Liver (tissue), 8 donors: ENCODE measurements at regions not wholly inside any gene's neighbourhood (a gene's known extent, or its start where the extent isn't known, plus 50 kb on each side); places are given as distances from the start of the nearest gene placed in this dataset.

Source experiments
- DNase-seq: peaks from one replicate; pipeline ENCODE4 v3.0.0-alpha.2; 2017; ENCODE audit warnings: low spot score
- H3K27ac ChIP-seq, 2 donors: one replicate each; pipeline ENCODE4 v1.7.0; 2013; ENCODE audit warnings: inconsistent platforms in 2 of 2, low read length in 2 of 2, control low read depth in 1 of 2, low read depth in 1 of 2, mild to moderate bottlenecking in 1 of 2
- H3K27me3 ChIP-seq, 4 donors: one replicate each; pipeline versions ENCODE4 v1.6.1 to v1.7.0; 2013; ENCODE audit warnings: low read length in 3 of 4, inconsistent platforms in 1 of 4, mild to moderate bottlenecking in 1 of 4, moderate library complexity in 1 of 4; ENCODE audit not compliant: control insufficient read depth in 4 of 4, insufficient read depth in 4 of 4
- H3K36me3 ChIP-seq, 4 donors: one replicate each; pipeline versions ENCODE4 v1.6.1 to v1.7.0; 2013; ENCODE audit warnings: low read length in 3 of 4, mild to moderate bottlenecking in 3 of 4, low read depth in 1 of 4, moderate library complexity in 1 of 4; ENCODE audit not compliant: control insufficient read depth in 4 of 4, insufficient read depth in 3 of 4
- H3K4me1 ChIP-seq, 4 donors: one replicate each; pipeline versions ENCODE4 v1.6.1 to v1.7.0; 2013; ENCODE audit warnings: low read length in 3 of 4, mild to moderate bottlenecking in 3 of 4, moderate library complexity in 1 of 4; ENCODE audit not compliant: control insufficient read depth in 4 of 4, insufficient read depth in 4 of 4
- H3K4me3 ChIP-seq, 3 donors: one replicate each; pipeline versions ENCODE4 v1.6.1 to v1.7.0; 2013; ENCODE audit warnings: low read length in 3 of 3, control low read depth in 1 of 3, low read depth in 1 of 3, mild to moderate bottlenecking in 1 of 3
- H3K9ac ChIP-seq, 2 donors: one replicate each; pipeline ENCODE4 v1.7.0; 2013; ENCODE audit warnings: low read length in 2 of 2, mild to moderate bottlenecking in 2 of 2, moderate library complexity in 2 of 2, control low read depth in 1 of 2, low read depth in 1 of 2
- H3K9me3 ChIP-seq, 4 donors: one replicate each; pipeline versions ENCODE4 v1.6.1 to v1.7.0; 2013; ENCODE audit warnings: low read length in 3 of 4; ENCODE audit not compliant: control insufficient read depth in 4 of 4
- FOXA1 ChIP-seq: IDR thresholded peaks from 2 replicates; pipeline ENCODE4 v1.6.1; 2016; ENCODE audit warnings: antibody characterized with exemption
- FOXA2 ChIP-seq: IDR thresholded peaks from 2 replicates; pipeline ENCODE4 v1.6.1; 2016; ENCODE audit warnings: antibody characterized with exemption
- GABPA ChIP-seq, 2 donors: IDR thresholded peaks in 1 of 2; conservative IDR thresholded peaks in 1 of 2; 2 replicates each; pipeline ENCODE4 v1.6.1; 2016; ENCODE audit warnings: antibody characterized with exemption in 2 of 2, mild to moderate bottlenecking in 1 of 2, moderate library complexity in 1 of 2
- JUND ChIP-seq, 2 donors: IDR thresholded peaks; 2 replicates each; pipeline ENCODE4 v1.6.1; 2016; ENCODE audit warnings: antibody characterized with exemption in 2 of 2
- NR2F2 ChIP-seq: IDR thresholded peaks from 2 replicates; pipeline ENCODE4 v1.6.1; 2016; ENCODE audit warnings: antibody characterized with exemption
- RAD21 ChIP-seq, 2 donors: IDR thresholded peaks; 2 replicates each; pipeline ENCODE4 v1.6.1; 2016; ENCODE audit warnings: antibody characterized with exemption in 2 of 2, mild to moderate bottlenecking in 2 of 2
- RXRA ChIP-seq, 2 donors: IDR thresholded peaks; 2 replicates each; pipeline ENCODE4 v1.6.1; 2017 to 2018; ENCODE audit warnings: antibody characterized with exemption in 2 of 2, mild to moderate bottlenecking in 1 of 2
- SP1 ChIP-seq: IDR thresholded peaks from 2 replicates; pipeline ENCODE4 v1.6.1; 2018; ENCODE audit warnings: antibody characterized with exemption, mild to moderate bottlenecking
- TAF1 ChIP-seq: conservative IDR thresholded peaks from 2 replicates; pipeline ENCODE4 v1.6.1; 2016; ENCODE audit warnings: antibody characterized with exemption, mild to moderate bottlenecking
- YY1 ChIP-seq: IDR thresholded peaks from 2 replicates; pipeline ENCODE4 v1.6.1; 2016; ENCODE audit warnings: antibody characterized with exemption, mild to moderate bottlenecking
- WGBS: extraction: QIAGEN DNeasy Blood & Tissue Kit; methylation state at CpG from one replicate; pipeline ENCODE4 v1.1.7; 2013; 5-methylcytosine and 5-hydroxymethylcytosine counted together
- TF ChIP-seq, protein P1 (sequence below): fragments of 150-350 bp; IDR thresholded peaks from 2 replicates; pipeline ENCODE4 v1.5.1; 2017; ENCODE audit warnings: improper control_type of control experiment, low read depth, low read length; ENCODE audit not compliant: missing input control
- TF ChIP-seq, protein P2 (sequence below): IDR thresholded peaks from 2 replicates; pipeline ENCODE4 v1.6.1; 2016; ENCODE audit warnings: antibody characterized with exemption
- TF ChIP-seq, protein P3 (sequence below): IDR thresholded peaks from 2 replicates; pipeline ENCODE4 v1.6.1; 2016; ENCODE audit warnings: antibody characterized with exemption
- donor health status: healthy.
- donor health status: healthy.
- donor health status: healthy.
- donor health status: healthy.
- donor health status: healthy.

DNA sequence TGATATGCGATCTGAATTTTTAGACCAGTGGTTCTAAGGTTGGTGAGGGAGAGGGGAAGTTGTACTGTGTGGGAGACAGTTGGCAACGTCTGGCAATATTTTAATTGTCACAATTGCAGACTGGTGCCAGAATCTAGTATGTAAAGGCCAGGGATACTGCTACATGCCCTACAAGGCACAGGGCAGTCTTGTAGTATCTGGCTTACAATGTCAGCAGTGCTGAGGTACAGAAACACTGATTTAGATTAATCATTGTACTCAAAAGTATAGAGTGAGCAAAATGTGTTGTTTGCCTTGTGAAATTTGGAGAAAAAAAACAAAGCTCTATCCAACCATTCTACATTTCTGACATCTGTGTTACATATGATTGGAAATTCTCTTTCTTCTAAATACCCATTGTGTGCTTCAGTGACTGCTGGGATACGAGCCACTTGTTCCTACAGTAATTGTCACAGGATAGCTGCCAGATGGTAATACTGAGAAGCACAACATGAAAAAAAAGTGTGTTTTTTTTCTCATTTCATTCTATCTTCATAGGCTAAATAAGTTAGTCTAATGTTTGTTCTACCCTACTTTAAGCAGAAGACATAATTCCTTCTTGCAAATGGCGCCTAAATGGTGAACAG lies 526.7 kb upstream of the AGA start:
- TF ChIP-seq RXRA (IDR thresholded peaks at IDR 0.05): no peak
- TF ChIP-seq, protein P1, sequence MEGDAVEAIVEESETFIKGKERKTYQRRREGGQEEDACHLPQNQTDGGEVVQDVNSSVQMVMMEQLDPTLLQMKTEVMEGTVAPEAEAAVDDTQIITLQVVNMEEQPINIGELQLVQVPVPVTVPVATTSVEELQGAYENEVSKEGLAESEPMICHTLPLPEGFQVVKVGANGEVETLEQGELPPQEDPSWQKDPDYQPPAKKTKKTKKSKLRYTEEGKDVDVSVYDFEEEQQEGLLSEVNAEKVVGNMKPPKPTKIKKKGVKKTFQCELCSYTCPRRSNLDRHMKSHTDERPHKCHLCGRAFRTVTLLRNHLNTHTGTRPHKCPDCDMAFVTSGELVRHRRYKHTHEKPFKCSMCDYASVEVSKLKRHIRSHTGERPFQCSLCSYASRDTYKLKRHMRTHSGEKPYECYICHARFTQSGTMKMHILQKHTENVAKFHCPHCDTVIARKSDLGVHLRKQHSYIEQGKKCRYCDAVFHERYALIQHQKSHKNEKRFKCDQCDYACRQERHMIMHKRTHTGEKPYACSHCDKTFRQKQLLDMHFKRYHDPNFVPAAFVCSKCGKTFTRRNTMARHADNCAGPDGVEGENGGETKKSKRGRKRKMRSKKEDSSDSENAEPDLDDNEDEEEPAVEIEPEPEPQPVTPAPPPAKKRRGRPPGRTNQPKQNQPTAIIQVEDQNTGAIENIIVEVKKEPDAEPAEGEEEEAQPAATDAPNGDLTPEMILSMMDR: no peak
- TF ChIP-seq YY1: no peak
- no peak for TF ChIP-seq SP1
- Histone ChIP-seq H3K9me3 (no peaks in the 10 kb centered on the region), H3K4me3 (no peak overlapping the region), H3K36me3 (no peaks in the 10 kb centered on the region), H3K9ac (no peak overlapping the region), H3K27me3 (no peaks in the 10 kb centered on the region), H3K27ac (no peak overlapping the region), H3K4me1 (no peaks in the 10 kb centered on the region)
- DNase-seq: no peak
- 69% methylated on average over 4 of the region's 4 CpGs for WGBS

DNA sequence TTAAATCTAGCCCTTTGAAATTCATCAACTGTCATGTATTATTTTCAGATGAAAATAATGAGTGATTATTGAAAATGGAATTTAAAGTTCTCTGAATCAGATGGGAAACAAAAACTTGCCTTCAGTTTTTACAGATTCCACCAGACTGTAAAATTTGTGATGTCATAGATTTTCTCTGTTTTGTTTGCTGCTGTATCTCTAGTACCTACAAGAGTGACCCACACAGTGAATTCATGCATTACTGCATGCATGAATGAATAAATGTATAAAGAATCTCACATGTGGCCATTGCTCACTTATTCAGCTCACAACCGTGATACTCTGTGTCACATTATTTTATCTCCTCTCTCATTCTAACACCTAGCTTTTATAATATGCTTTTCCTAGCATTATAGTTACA lies 532.2 kb upstream of the AGA start:
- no peak for DNase-seq
- H3K27ac ChIP-seq: no peak overlapping the region
- TF ChIP-seq YY1: no peak
- TF ChIP-seq TAF1: no peak
- H3K4me3 ChIP-seq: no peak overlapping the region
- no peaks in the 10 kb centered on the region for H3K27me3 ChIP-seq
- no peaks in the 10 kb centered on the region for H3K4me1 ChIP-seq
- H3K9ac ChIP-seq: no peak overlapping the region
- no peaks in the 10 kb centered on the region for H3K9me3 ChIP-seq
- no peaks in the 10 kb centered on the region for H3K36me3 ChIP-seq
- 84% methylated on average over 1 of the region's 1 CpG for WGBS

DNA sequence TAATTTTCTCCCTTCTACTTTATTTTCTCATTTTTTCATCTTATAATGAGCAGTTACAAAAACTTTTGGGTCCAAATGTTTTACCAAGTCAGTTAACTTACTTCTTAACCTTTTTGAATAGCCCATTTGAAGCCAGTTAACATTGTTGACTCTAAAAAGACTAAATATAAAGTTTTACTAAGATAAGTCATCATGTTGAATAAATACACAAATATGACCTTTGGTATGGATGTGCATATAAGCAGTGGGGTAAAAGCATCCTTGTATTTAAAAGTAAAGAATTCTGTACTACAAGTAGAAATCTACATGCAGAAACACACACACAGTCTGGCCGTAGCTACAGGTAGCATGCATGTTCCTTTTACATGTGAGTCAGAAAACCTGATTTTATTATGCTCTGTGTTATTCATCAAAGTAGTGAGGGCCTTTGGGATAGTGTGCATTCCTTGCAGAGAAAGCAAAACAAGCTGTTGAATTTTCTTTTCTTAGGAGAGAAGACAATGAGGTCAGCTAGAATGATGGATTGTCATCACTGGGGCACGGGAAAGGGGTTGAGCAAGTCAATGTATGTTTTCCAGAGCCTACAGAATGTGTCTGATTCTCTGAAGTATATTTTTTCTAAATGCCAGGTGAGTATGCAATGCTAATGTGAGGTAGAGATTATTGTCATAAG lies 533.2 kb upstream of the AGA start:
- H3K4me1 ChIP-seq: no peaks in the 10 kb centered on the region
- 48% methylated on average over 2 of the region's 2 CpGs for WGBS
- no peaks in the 10 kb centered on the region for H3K36me3 ChIP-seq
- H3K27me3 ChIP-seq: no peaks in the 10 kb centered on the region
- no peak overlapping the region for H3K9ac ChIP-seq
- H3K27ac ChIP-seq: no peak overlapping the region
- no peak overlapping the region for H3K4me3 ChIP-seq
- H3K9me3 ChIP-seq: no peaks in the 10 kb centered on the region
- DNase-seq: no peak
- TF ChIP-seq, protein P2, sequence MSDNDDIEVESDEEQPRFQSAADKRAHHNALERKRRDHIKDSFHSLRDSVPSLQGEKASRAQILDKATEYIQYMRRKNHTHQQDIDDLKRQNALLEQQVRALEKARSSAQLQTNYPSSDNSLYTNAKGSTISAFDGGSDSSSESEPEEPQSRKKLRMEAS: no peak
- TF ChIP-seq SP1 (no peak), RAD21 (IDR thresholded peaks at IDR 0.05) (no peak), GABPA (IDR thresholded peaks at IDR 0.05 in 1 of 2, conservative IDR thresholded peaks at IDR 0.05 in 1 of 2) (no peak), YY1 (no peak), JUND (IDR thresholded peaks at IDR 0.05) (no peak), FOXA1 (no peak), RXRA (IDR thresholded peaks at IDR 0.05) (no peak), FOXA2 (no peak), TAF1 (no peak), NR2F2 (no peak)
- TF ChIP-seq, protein P3, sequence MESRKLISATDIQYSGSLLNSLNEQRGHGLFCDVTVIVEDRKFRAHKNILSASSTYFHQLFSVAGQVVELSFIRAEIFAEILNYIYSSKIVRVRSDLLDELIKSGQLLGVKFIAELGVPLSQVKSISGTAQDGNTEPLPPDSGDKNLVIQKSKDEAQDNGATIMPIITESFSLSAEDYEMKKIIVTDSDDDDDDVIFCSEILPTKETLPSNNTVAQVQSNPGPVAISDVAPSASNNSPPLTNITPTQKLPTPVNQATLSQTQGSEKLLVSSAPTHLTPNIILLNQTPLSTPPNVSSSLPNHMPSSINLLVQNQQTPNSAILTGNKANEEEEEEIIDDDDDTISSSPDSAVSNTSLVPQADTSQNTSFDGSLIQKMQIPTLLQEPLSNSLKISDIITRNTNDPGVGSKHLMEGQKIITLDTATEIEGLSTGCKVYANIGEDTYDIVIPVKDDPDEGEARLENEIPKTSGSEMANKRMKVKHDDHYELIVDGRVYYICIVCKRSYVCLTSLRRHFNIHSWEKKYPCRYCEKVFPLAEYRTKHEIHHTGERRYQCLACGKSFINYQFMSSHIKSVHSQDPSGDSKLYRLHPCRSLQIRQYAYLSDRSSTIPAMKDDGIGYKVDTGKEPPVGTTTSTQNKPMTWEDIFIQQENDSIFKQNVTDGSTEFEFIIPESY: no peak
